MM.1S (cell line): ENCODE measurements at regions not wholly inside any gene's neighbourhood (a gene's known extent, or its start where the extent isn't known, plus 50 kb on each side); places are given as distances from the start of the nearest gene placed in this dataset.

ENCODE experiments used
- DNase-seq: peaks from one replicate; pipeline ENCODE4 v3.0.0-alpha.2; 2015
- H2AFZ ChIP-seq: fragments of 300-600 bp; sonication (generic); 2 replicates; pipeline ENCODE4 v1.6.0; 2016; ENCODE audit warnings: antibody characterized with exemption, low read length
- H3F3A ChIP-seq: fragments of 300-600 bp; sonication (generic); 2 replicates; pipeline ENCODE4 v1.6.1; 2016; ENCODE audit warnings: mild to moderate bottlenecking, antibody characterized with exemption, low read length, moderate library complexity, mixed read lengths; ENCODE audit not compliant: insufficient read depth
- H3K27ac ChIP-seq: fragments of 300-600 bp; sonication (generic); 2 replicates; pipeline ENCODE4 v1.5.1; 2016; ENCODE audit warnings: mild to moderate bottlenecking, low read length
- H3K27me3 ChIP-seq: fragments of 300-600 bp; sonication (generic); replicated peaks from 2 replicates; pipeline ENCODE4 v1.6.0; 2016; ENCODE audit warnings: low read length; ENCODE audit not compliant: insufficient read depth
- H3K36me3 ChIP-seq: fragments of 300-600 bp; sonication (generic); replicated peaks from 2 replicates; pipeline ENCODE4 v1.6.1; 2016; ENCODE audit warnings: mild to moderate bottlenecking, low read length, mixed read lengths; ENCODE audit not compliant: insufficient read depth
- H3K4me1 ChIP-seq: fragments of 300-600 bp; sonication (generic); 2 replicates; pipeline ENCODE4 v1.6.1; 2016; ENCODE audit warnings: low read length, mixed read lengths
- H3K4me2 ChIP-seq: fragments of 300-600 bp; sonication (generic); 2 replicates; pipeline ENCODE4 v1.6.0; 2016; ENCODE audit warnings: low read depth, low read length
- H3K4me3 ChIP-seq: fragments of 300-600 bp; sonication (generic); 2 replicates; pipeline ENCODE4 v1.5.1; 2016; ENCODE audit warnings: low read length, mixed read lengths
- H3K79me2 ChIP-seq: fragments of 300-600 bp; sonication (generic); 2 replicates; pipeline ENCODE4 v1.6.1; 2016; ENCODE audit warnings: mixed run types, low read length, mixed read lengths
- H3K9ac ChIP-seq: fragments of 300-600 bp; sonication (generic); 2 replicates; pipeline ENCODE4 v1.6.1; 2016; ENCODE audit warnings: low read length, mixed read lengths
- H3K9me2 ChIP-seq: fragments of 300-600 bp; sonication (generic); replicated peaks from 2 replicates; pipeline ENCODE4 v1.6.1; 2016; ENCODE audit warnings: mild to moderate bottlenecking, low read length, mixed read lengths; ENCODE audit not compliant: insufficient read depth
- H3K9me3 ChIP-seq: fragments of 300-600 bp; sonication (generic); replicated peaks from 2 replicates; pipeline ENCODE4 v1.6.1; 2016; ENCODE audit warnings: mild to moderate bottlenecking, low read length, mixed read lengths; ENCODE audit not compliant: insufficient read depth
- H4K20me1 ChIP-seq: fragments of 300-600 bp; sonication (generic); 2 replicates; pipeline ENCODE4 v1.6.1; 2016; ENCODE audit warnings: mild to moderate bottlenecking, low read length, moderate library complexity, mixed read lengths; ENCODE audit not compliant: insufficient read depth
- EZH2 ChIP-seq: fragments of 300-600 bp; sonication (generic); optimal IDR thresholded peaks from 2 replicates; pipeline ENCODE3; 2017; ENCODE audit warnings: low read depth, mild to moderate bottlenecking, antibody characterized with exemption, low read length, mixed read lengths
- EZH2phosphoT487 ChIP-seq: fragments of 300-600 bp; sonication (generic); IDR thresholded peaks from 2 replicates; pipeline ENCODE4 v1.6.1; 2018; ENCODE audit warnings: antibody characterized with exemption, low read length
- TF ChIP-seq, protein P1 (sequence below): fragments of 300-600 bp; sonication (generic); IDR thresholded peaks from 2 replicates; pipeline ENCODE4 v1.5.1; 2016; ENCODE audit warnings: antibody characterized with exemption, low read length, mixed read lengths

DNA sequence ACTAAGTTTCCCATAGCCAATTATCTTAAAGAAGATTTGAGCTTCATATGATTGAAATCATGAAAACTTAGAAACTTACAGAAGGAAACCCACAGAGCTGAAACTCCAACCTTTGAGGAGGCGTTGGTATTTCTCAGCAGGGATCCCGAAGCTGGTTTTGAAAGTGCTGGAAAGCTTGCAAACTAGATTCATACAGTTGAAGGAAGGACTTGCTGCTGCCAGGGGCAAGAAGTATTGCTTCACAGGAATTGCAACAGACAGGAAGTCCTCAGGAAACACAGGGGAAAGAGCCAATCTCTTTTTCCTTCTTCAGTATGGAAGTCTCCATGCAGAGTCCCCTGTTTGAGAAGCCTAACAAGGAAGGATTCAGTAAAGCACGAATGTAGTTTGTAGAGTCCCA is 419.7 kb downstream of the CD109 start:
- no peak overlapping the region for H3K9ac ChIP-seq
- peaks cover 9% of the 10 kb centered on the region for H3K4me1 ChIP-seq
- TF ChIP-seq EZH2 (no peak), EZH2phosphoT487 (no peak)
- TF ChIP-seq, protein P1, sequence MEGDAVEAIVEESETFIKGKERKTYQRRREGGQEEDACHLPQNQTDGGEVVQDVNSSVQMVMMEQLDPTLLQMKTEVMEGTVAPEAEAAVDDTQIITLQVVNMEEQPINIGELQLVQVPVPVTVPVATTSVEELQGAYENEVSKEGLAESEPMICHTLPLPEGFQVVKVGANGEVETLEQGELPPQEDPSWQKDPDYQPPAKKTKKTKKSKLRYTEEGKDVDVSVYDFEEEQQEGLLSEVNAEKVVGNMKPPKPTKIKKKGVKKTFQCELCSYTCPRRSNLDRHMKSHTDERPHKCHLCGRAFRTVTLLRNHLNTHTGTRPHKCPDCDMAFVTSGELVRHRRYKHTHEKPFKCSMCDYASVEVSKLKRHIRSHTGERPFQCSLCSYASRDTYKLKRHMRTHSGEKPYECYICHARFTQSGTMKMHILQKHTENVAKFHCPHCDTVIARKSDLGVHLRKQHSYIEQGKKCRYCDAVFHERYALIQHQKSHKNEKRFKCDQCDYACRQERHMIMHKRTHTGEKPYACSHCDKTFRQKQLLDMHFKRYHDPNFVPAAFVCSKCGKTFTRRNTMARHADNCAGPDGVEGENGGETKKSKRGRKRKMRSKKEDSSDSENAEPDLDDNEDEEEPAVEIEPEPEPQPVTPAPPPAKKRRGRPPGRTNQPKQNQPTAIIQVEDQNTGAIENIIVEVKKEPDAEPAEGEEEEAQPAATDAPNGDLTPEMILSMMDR = no peak
- no peak overlapping the region for H3K27ac ChIP-seq
- H2AFZ ChIP-seq = no peak overlapping the region
- DNase-seq = no peak
- no peaks in the 10 kb centered on the region for H4K20me1 ChIP-seq
- H3K79me2 ChIP-seq = no peaks in the 10 kb centered on the region
- H3K9me2 ChIP-seq = no peaks in the 10 kb centered on the region
- H3F3A ChIP-seq = no peaks in the 10 kb centered on the region
- H3K9me3 ChIP-seq = no peaks in the 10 kb centered on the region
- no peak overlapping the region for H3K4me3 ChIP-seq
- no peak overlapping the region for H3K4me2 ChIP-seq
- H3K27me3 ChIP-seq = no peaks in the 10 kb centered on the region
- H3K36me3 ChIP-seq = no peaks in the 10 kb centered on the region

- Histone ChIP-seq H3K9me3 (no peaks in the 10 kb centered on the region), H3K9me2 (no peaks in the 10 kb centered on the region), H3K4me3 (no peak overlapping the region), H2AFZ (no peak overlapping the region), H3K4me1 (peaks cover 9% of the 10 kb centered on the region), H3K4me2 (no peak overlapping the region), H3F3A (no peaks in the 10 kb centered on the region), H3K27ac (no peak overlapping the region), H3K79me2 (no peaks in the 10 kb centered on the region), H3K27me3 (no peaks in the 10 kb centered on the region), H3K36me3 (no peaks in the 10 kb centered on the region), H4K20me1 (no peaks in the 10 kb centered on the region), H3K9ac (no peak overlapping the region)
- TF ChIP-seq, protein P1 = no peak
- TF ChIP-seq EZH2 (no peak), EZH2phosphoT487 (no peak)
- DNase-seq = no peak
Measured at GRCh38 chr6:74114428-74114827, 418.4 kb downstream of the CD109 start.

GRCh38 chr6:74113901-74114300 is 417.9 kb downstream of the CD109 start:
- Histone ChIP-seq H2AFZ (no peak overlapping the region), H3K36me3 (no peaks in the 10 kb centered on the region), H3F3A (no peaks in the 10 kb centered on the region), H4K20me1 (no peaks in the 10 kb centered on the region), H3K9ac (no peak overlapping the region), H3K9me2 (no peaks in the 10 kb centered on the region), H3K4me3 (no peak overlapping the region), H3K9me3 (no peaks in the 10 kb centered on the region), H3K4me1 (peaks cover 9% of the 10 kb centered on the region), H3K4me2 (no peak overlapping the region), H3K27ac (no peak overlapping the region), H3K27me3 (no peaks in the 10 kb centered on the region), H3K79me2 (no peaks in the 10 kb centered on the region)
- DNase-seq = no peak
- TF ChIP-seq EZH2 = no peak
- no peak for TF ChIP-seq EZH2phosphoT487
- TF ChIP-seq, protein P1 = no peak
